ENCODE measurements at regions not wholly inside any gene's neighbourhood (a gene's known extent, or its start where the extent isn't known, plus 50 kb on each side); places are given as distances from the start of the nearest gene placed in this dataset.

GRCh38 chr17:79159471-79159870, 84.8 kb downstream of the ENGASE start:
- Histone ChIP-seq H3K4me3 (ENCODE audit: insufficient read depth, low read length, poor library complexity, severe bottlenecking) (no peak overlapping the region), H3K9me3 (ENCODE audit: insufficient read depth, low read length) (no peaks in the 10 kb centered on the region), H3F3A (ENCODE audit: insufficient read depth) (no peaks in the 10 kb centered on the region), H3K27ac (ENCODE audit: low read depth, low read length) (no peak overlapping the region), H3K36me3 (ENCODE audit: low read length) (no peaks in the 10 kb centered on the region), H3K27me3 (ENCODE audit: low read length) (no peaks in the 10 kb centered on the region), H2AFZ (ENCODE audit: low read depth, low read length, severe bottlenecking) (no peak overlapping the region), H3K9ac (ENCODE audit: low read length) (no peak overlapping the region), H3K9me2 (replicated peaks; ENCODE audit: insufficient read depth, low read length) (no peaks in the 10 kb centered on the region), H4K20me1 (ENCODE audit: low read depth, low read length) (no peaks in the 10 kb centered on the region), H3K79me2 (ENCODE audit: insufficient read depth, low read length) (no peaks in the 10 kb centered on the region), H3K4me2 (ENCODE audit: low read depth, low read length, poor library complexity, severe bottlenecking) (no peak overlapping the region)
- TF ChIP-seq CTCF (IDR thresholded peaks at IDR 0.05; ENCODE audit: insufficient read depth, low read length, poor library complexity, severe bottlenecking) = no peak

GRCh38 chr17:79156463-79157095, 82.0 kb downstream of the ENGASE start:
- no peaks in the 10 kb centered on the region for H4K20me1 ChIP-seq (ENCODE audit: low read depth, low read length)
- no peak overlapping the region for H3K9ac ChIP-seq (ENCODE audit: low read length)
- H3K27me3 ChIP-seq (ENCODE audit: low read length) = no peaks in the 10 kb centered on the region
- H3K4me3 ChIP-seq (ENCODE audit: insufficient read depth, low read length, poor library complexity, severe bottlenecking) = no peak overlapping the region
- TF ChIP-seq CTCF (IDR thresholded peaks at IDR 0.05; ENCODE audit: insufficient read depth, low read length, poor library complexity, severe bottlenecking) (no peak), EZH2phosphoT487 (conservative IDR thresholded peaks at IDR 0.05; ENCODE audit: low read length) (no peak)
- no peaks in the 10 kb centered on the region for H3K9me3 ChIP-seq (ENCODE audit: insufficient read depth, low read length)
- H3K4me2 ChIP-seq (ENCODE audit: low read depth, low read length, poor library complexity, severe bottlenecking) = no peak overlapping the region
- H3F3A ChIP-seq (ENCODE audit: insufficient read depth) = no peaks in the 10 kb centered on the region
- no peaks in the 10 kb centered on the region for H3K9me2 ChIP-seq (replicated peaks; ENCODE audit: insufficient read depth, low read length)
- no peaks in the 10 kb centered on the region for H3K36me3 ChIP-seq (ENCODE audit: low read length)
- no peaks in the 10 kb centered on the region for H3K79me2 ChIP-seq (ENCODE audit: insufficient read depth, low read length)
- H3K27ac ChIP-seq (ENCODE audit: low read depth, low read length) = no peak overlapping the region
- no peak overlapping the region for H2AFZ ChIP-seq (ENCODE audit: low read depth, low read length, severe bottlenecking)

GRCh38 chr17:79155701-79156100, 81.1 kb downstream of the ENGASE start:
- no peaks in the 10 kb centered on the region for H3K9me2 ChIP-seq (replicated peaks; ENCODE audit: insufficient read depth, low read length)
- H3K36me3 ChIP-seq (ENCODE audit: low read length) = no peaks in the 10 kb centered on the region
- no peaks in the 10 kb centered on the region for H3K9me3 ChIP-seq (ENCODE audit: insufficient read depth, low read length)
- no peak overlapping the region for H3K27ac ChIP-seq (ENCODE audit: low read depth, low read length)
- no peaks in the 10 kb centered on the region for H3K27me3 ChIP-seq (ENCODE audit: low read length)
- no peak overlapping the region for H3K4me2 ChIP-seq (ENCODE audit: low read depth, low read length, poor library complexity, severe bottlenecking)
- no peak overlapping the region for H3K9ac ChIP-seq (ENCODE audit: low read length)
- no peak overlapping the region for H3K4me3 ChIP-seq (ENCODE audit: insufficient read depth, low read length, poor library complexity, severe bottlenecking)
- H2AFZ ChIP-seq (ENCODE audit: low read depth, low read length, severe bottlenecking) = no peak overlapping the region
- H4K20me1 ChIP-seq (ENCODE audit: low read depth, low read length) = no peaks in the 10 kb centered on the region
- no peaks in the 10 kb centered on the region for H3F3A ChIP-seq (ENCODE audit: insufficient read depth)
- no peaks in the 10 kb centered on the region for H3K79me2 ChIP-seq (ENCODE audit: insufficient read depth, low read length)
- TF ChIP-seq EZH2phosphoT487 (conservative IDR thresholded peaks at IDR 0.05; ENCODE audit: low read length) (no peak), CTCF (IDR thresholded peaks at IDR 0.05; ENCODE audit: insufficient read depth, low read length, poor library complexity, severe bottlenecking) (no peak)

Measured in SU-DHL-6 (cell line).